ENCODE measurements at regions not wholly inside any gene's neighbourhood (a gene's known extent, or its start where the extent isn't known, plus 50 kb on each side); places are given as distances from the start of the nearest gene placed in this dataset.

DNA sequence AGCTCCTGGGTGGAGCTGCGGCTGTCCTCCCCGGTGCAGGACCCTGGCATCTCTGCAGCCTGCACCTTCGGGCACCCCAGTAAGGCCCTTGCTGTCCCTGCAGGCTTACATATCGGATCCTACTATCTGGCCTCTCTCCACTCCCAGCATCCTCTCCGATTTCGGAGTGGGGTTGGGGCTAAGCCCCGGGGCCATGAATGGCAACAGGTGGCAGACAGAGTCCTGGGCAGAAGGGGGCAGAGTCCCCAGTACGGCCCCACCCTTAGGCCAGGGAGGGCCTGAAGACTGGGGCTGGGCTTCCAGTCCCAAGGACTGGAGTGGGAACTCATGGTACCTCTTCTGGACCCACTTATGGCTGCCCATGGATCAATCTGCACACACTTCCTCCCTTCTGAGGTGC is 180.4 kb upstream of the MC4R start:
- TF ChIP-seq, protein P1, sequence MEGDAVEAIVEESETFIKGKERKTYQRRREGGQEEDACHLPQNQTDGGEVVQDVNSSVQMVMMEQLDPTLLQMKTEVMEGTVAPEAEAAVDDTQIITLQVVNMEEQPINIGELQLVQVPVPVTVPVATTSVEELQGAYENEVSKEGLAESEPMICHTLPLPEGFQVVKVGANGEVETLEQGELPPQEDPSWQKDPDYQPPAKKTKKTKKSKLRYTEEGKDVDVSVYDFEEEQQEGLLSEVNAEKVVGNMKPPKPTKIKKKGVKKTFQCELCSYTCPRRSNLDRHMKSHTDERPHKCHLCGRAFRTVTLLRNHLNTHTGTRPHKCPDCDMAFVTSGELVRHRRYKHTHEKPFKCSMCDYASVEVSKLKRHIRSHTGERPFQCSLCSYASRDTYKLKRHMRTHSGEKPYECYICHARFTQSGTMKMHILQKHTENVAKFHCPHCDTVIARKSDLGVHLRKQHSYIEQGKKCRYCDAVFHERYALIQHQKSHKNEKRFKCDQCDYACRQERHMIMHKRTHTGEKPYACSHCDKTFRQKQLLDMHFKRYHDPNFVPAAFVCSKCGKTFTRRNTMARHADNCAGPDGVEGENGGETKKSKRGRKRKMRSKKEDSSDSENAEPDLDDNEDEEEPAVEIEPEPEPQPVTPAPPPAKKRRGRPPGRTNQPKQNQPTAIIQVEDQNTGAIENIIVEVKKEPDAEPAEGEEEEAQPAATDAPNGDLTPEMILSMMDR (IDR thresholded peaks at IDR 0.05), result no peak
- TF ChIP-seq POLR2A (IDR thresholded peaks at IDR 0.05), result no peak
- TF ChIP-seq POLR2AphosphoS5 (IDR thresholded peaks at IDR 0.05; ENCODE audit: insufficient read depth in 1 of 2, low read depth in 1 of 2), result no peak
